ENCODE measurements at regions not wholly inside any gene's neighbourhood (a gene's known extent, or its start where the extent isn't known, plus 50 kb on each side); places are given as distances from the start of the nearest gene placed in this dataset.
"Not testable (repeated sequence)": the region's sequence is repeated elsewhere in the genome, so short reads cannot be mapped to it uniquely, and the experiment has no call there.

DNA sequence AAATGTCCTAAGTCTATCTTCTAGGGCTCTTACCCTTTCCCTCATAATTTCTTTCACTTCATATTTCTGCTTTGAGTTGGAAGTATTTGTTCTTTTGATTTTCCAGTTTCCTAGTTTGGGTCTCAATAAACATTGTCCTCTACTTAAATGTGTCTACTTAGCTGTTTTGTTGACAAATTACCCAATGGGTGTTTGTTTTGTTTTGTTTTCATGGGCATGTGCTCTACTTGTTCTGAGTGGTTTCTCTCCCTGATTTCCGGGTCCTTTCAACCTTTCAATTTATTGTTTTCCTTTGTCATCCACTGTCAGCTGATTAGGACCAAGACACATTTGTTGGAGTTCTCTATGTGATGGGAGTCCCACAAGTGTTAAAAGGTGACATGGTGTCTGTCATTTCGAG is 1181.4 kb downstream of the RPA4 start:
- Mint-ChIP-seq H3K36me3 (ENCODE audit: low read depth) (no peaks in the 10 kb centered on the region), H3K4me1 (no peaks in the 10 kb centered on the region), H3K4me3 (no peak overlapping the region), H3K27me3 (no peaks in the 10 kb centered on the region), H3K27ac (no peak overlapping the region), H3K9me3 (no peaks in the 10 kb centered on the region)
- CTCF ChIA-PET, result no interaction called here
- DNase-seq, result no peak
- POLR2A ChIA-PET, result no interaction called here

DNA sequence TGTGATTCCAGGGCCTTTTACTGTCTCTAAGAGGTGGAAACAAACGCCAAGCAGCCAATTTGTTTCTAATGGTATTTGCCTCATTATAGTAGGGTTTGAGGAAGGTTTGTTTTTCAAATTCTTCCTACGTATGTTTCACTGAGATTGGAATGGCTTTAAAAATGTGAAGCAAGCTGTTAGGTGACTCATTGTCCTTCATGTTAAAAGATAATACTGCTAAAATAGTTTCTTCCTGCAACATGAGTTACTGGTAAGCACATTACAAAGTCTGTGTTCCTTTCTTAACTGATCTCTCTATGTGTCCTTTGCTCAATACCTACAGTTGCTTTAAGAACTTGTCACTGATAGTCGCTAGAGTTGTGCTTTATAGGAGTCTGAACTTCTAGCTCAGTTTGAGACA is 1183.9 kb downstream of the RPA4 start:
- Mint-ChIP-seq H3K9me3 (no peaks in the 10 kb centered on the region), H3K4me3 (no peak overlapping the region), H3K36me3 (ENCODE audit: low read depth) (no peaks in the 10 kb centered on the region), H3K4me1 (no peaks in the 10 kb centered on the region), H3K27ac (no peak overlapping the region), H3K27me3 (no peaks in the 10 kb centered on the region)
- ChIA-PET CTCF (no interaction called here), POLR2A (no interaction called here)
- no peak for DNase-seq

DNA sequence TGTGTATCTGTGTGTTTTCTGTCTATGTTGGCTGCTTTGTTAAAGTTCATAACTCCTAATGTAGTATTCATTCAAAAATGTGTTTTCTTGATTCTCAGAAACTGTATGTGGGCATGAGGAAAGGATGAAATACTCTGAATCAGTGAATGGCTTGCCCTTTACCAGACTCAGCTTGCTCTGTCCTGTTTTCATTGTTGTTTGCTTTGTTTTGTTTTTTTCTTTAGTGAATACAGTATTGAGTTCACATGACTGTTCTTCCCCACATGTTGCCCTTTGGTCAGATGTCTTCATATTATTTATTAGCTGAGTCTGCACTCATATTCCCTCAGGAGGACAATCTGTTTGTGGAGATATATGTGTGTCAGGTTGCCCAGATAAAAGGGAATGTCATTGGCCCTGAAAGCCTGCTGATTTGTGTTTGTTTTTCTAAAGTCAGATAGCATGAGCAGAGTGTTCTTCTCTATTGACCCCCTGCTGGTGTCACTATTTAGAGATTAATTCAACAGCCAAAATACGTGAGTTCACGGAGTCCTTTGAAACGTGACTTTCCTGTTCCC is 1184.4 kb downstream of the RPA4 start:
- ChIA-PET POLR2A (no interaction called here), CTCF (no interaction called here)
- Mint-ChIP-seq H3K27me3 (no peaks in the 10 kb centered on the region), H3K36me3 (ENCODE audit: low read depth) (no peaks in the 10 kb centered on the region), H3K4me1 (no peaks in the 10 kb centered on the region), H3K27ac (no peak overlapping the region), H3K4me3 (no peak overlapping the region), H3K9me3 (no peaks in the 10 kb centered on the region)
- DNase-seq, result no peak

DNA sequence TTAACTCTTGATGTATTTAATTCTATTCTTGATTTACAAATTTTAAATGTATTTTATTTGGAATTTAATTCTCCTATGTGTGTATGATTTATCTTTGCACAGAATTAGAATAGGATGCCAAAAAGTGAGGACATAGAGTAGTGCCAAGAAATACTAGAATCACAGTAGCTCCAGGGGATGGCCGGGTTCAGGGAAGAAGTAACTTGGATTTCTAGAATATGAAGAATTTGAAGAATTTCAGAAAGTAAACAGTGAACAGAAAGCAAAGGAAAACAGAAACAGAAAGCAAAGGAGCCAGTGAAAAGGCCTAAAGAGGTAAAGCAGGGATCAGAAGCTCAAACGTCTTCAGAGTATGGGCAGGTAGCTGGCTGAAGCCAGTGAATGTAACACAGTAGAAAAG is 1187.6 kb downstream of the RPA4 start:
- H3K4me1 Mint-ChIP-seq, result no peaks in the 10 kb centered on the region
- CTCF ChIA-PET, result no interaction called here
- DNase-seq, result no peak
- no peak overlapping the region for H3K4me3 Mint-ChIP-seq
- no peak overlapping the region for H3K27ac Mint-ChIP-seq
- POLR2A ChIA-PET, result no interaction called here
- H3K27me3 Mint-ChIP-seq, result no peaks in the 10 kb centered on the region
- no peaks in the 10 kb centered on the region for H3K36me3 Mint-ChIP-seq (ENCODE audit: low read depth)
- H3K9me3 Mint-ChIP-seq, result no peaks in the 10 kb centered on the region

DNA sequence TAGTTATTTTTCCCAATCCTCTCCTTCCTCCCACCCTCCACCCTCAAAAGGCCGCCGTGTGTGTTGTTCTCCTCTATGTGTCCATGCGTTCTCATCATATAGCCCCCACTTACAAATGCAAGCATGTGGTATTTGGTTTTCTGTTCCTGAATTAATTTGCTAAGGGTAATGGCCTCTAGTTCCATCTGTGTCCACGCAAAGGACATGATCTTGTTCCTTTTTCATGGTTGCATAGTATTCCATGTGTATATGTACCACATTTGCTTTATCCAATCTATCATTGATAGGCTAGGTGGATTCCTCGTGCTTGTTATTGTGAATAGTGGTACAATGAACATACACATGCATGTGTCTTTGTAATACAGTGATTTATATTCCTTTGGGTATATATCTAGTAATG is 1193.7 kb downstream of the RPA4 start:
- DNase-seq, result no peak
- Mint-ChIP-seq H3K27me3 (no peaks in the 10 kb centered on the region), H3K4me1 (no peaks in the 10 kb centered on the region), H3K27ac (no peak overlapping the region), H3K36me3 (ENCODE audit: low read depth) (no peaks in the 10 kb centered on the region), H3K9me3 (peaks cover 2% of the 10 kb centered on the region), H3K4me3 (no peak overlapping the region)
- ChIA-PET CTCF (no interaction called here), POLR2A (no interaction called here)

DNA sequence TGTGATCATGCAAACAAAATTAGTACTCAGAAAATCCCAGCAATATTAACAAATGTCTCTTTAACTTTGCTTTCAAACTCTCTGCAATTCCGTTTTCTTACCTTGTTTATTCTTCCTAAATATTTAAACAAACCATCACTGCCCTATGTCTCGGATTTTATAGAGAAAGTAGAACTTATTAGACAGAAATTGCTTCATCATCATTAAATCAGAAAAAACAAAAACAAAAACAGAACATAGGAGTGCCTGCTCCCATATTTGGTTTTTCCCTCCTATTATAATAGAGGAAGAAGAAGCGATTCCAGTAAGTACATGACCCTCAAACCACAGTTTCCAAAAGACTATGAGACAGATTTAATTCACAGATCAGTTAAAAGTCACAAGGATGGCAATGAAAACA is 1228.0 kb downstream of the RPA4 start:
- Mint-ChIP-seq H3K27me3 (no peaks in the 10 kb centered on the region), H3K36me3 (ENCODE audit: low read depth) (no peaks in the 10 kb centered on the region), H3K27ac (no peak overlapping the region), H3K4me3 (no peak overlapping the region), H3K4me1 (no peaks in the 10 kb centered on the region), H3K9me3 (no peaks in the 10 kb centered on the region)
- ChIA-PET POLR2A (no interaction called here), CTCF (no interaction called here)
- no peak for DNase-seq

DNA sequence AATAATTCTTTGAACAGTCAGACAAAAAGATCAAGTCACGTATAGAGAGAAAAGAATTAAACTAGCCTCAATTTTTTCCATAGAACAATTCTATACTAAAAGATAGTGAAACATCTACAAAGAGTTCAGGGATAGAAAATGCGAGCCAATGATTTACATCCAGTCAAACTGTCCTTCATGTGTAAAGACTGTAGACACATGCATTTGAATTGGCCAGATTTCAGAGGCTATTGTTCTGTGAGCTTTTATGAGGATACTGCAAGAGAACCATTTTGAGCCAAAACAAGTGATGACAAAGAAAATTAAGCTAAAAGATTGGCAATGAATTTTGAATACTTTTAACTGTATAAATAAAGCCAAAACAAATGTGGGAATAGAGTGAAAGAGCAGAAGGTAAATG is 1230.3 kb downstream of the RPA4 start:
- Mint-ChIP-seq H3K9me3 (no peaks in the 10 kb centered on the region), H3K27ac (no peak overlapping the region), H3K4me1 (no peaks in the 10 kb centered on the region), H3K36me3 (ENCODE audit: low read depth) (no peaks in the 10 kb centered on the region), H3K27me3 (no peaks in the 10 kb centered on the region), H3K4me3 (no peak overlapping the region)
- no peak for DNase-seq
- POLR2A ChIA-PET, result no interaction called here
- CTCF ChIA-PET, result no interaction called here

DNA sequence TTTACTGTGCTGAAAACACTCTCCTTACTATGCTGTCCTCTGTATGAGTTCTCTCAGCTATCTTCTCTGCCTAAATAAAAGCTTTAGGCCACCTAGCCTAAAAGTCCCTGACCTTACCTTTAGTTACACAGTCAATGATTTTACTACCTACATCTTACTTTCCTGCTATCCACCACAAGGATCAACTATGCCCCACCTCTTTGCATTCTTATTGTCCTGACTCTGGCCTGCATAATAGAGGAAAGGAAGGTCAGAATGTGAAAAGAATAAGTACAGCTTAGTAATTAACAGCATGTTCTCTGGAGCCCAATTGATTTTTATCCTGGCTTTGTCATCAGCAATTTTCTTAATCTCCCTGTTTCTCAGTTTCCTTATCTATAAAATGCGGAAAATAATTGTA is 1257.8 kb downstream of the RPA4 start:
- POLR2A ChIA-PET, result no interaction called here
- CTCF ChIA-PET, result no interaction called here
- no peak for DNase-seq
- Mint-ChIP-seq H3K27me3 (no peaks in the 10 kb centered on the region), H3K4me3 (no peak overlapping the region), H3K27ac (no peak overlapping the region), H3K4me1 (no peaks in the 10 kb centered on the region), H3K9me3 (peaks cover 3% of the 10 kb centered on the region), H3K36me3 (ENCODE audit: low read depth) (no peaks in the 10 kb centered on the region)

DNA sequence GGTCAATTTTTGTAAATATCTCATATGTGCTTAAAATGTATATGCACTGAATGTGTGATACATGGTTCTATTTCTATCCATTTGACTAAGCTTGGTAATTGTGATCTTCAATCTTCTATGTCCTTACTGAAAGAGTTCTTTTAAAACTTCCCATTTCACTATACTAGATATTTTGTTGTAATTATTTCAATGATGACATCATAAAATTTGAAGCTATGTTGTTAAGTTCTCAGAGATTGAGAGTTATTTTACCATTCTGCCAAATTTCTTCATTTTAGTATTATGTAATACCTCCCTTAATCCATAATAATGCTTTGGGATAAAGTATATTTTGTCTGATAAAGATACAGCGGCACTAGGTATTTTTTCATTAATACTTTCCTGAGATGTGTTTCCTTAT is 1307.3 kb downstream of the RPA4 start:
- H3K9me3 Mint-ChIP-seq, result no peaks in the 10 kb centered on the region
- H3K36me3 Mint-ChIP-seq (ENCODE audit: low read depth), result no peaks in the 10 kb centered on the region
- H3K27ac Mint-ChIP-seq, result no peak overlapping the region
- no peak for DNase-seq
- H3K4me1 Mint-ChIP-seq, result no peaks in the 10 kb centered on the region
- no peak overlapping the region for H3K4me3 Mint-ChIP-seq
- ChIA-PET CTCF (no interaction called here), POLR2A (no interaction called here)
- no peaks in the 10 kb centered on the region for H3K27me3 Mint-ChIP-seq

DNA sequence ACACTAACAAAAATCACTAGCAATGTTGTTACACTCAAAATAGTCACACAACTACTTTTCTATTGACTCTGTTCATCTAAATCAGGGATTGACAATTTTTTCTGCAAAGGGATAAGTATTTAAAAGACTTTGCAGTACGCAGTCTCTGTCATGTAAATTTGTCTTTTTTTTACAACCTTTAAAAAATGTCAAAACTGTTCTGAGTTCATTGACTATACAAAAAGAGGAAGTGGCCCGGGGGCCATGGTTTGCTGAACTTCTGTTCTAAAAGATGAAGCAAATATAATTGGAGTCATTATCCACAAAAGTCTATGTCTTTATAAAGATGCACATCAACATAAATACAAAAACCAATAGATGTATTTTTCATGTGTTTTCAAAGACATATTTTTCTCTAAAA is 1310.3 kb downstream of the RPA4 start:
- no peak for DNase-seq
- ChIA-PET POLR2A (no interaction called here), CTCF (no interaction called here)
- Mint-ChIP-seq H3K4me3 (no peak overlapping the region), H3K4me1 (no peaks in the 10 kb centered on the region), H3K27ac (no peak overlapping the region), H3K9me3 (no peaks in the 10 kb centered on the region), H3K36me3 (ENCODE audit: low read depth) (no peaks in the 10 kb centered on the region), H3K27me3 (no peaks in the 10 kb centered on the region)

DNA sequence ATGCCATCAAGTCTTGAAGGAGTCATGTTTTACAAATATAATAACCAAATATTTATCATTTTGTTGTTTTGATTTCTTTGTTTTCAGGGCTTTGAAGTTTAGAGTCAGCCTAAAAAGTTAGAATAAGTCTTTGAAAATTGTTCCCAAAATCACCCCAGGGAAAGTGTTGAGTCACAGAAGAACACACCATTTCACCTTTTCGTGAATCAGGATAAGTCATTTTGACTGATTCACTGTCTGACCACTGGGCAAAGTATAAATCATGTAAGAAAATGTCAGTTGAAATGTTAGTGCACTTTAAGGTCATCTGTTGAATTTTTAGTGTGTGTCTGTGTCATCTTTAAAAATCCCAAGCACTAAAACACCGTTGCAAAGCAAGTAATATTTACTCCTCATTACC is 1320.1 kb downstream of the RPA4 start:
- H3K27me3 Mint-ChIP-seq, result no peaks in the 10 kb centered on the region
- peaks cover 7% of the 10 kb centered on the region for H3K9me3 Mint-ChIP-seq
- no peak overlapping the region for H3K27ac Mint-ChIP-seq
- DNase-seq, result no peak
- CTCF ChIA-PET, result no interaction called here
- POLR2A ChIA-PET, result no interaction called here
- H3K4me3 Mint-ChIP-seq, result no peak overlapping the region
- no peaks in the 10 kb centered on the region for H3K36me3 Mint-ChIP-seq (ENCODE audit: low read depth)
- no peaks in the 10 kb centered on the region for H3K4me1 Mint-ChIP-seq

DNA sequence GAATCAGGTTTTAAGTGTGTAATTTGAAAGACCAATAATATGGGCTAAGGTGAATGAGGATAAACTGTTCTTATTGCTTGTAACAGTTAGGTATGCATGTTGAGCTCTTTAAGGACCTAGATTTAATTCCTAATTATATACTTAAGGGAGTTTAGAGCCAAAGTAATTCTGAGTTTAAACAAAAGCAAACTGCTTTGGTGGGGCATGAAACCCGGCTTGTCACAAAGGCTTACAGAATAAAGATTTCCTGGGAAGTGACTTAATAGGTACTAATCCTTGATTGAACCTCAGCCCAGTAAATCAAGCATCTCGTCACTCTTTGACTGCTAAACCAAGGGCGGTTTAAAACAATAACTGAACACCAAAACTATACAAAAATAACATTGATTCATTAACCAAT is 1324.2 kb downstream of the RPA4 start:
- Mint-ChIP-seq H3K4me1 (no peaks in the 10 kb centered on the region), H3K4me3 (no peak overlapping the region), H3K9me3 (peaks cover 7% of the 10 kb centered on the region), H3K27ac (no peak overlapping the region), H3K27me3 (no peaks in the 10 kb centered on the region), H3K36me3 (ENCODE audit: low read depth) (no peaks in the 10 kb centered on the region)
- ChIA-PET CTCF (no interaction called here), POLR2A (no interaction called here)
- DNase-seq, result no peak

DNA sequence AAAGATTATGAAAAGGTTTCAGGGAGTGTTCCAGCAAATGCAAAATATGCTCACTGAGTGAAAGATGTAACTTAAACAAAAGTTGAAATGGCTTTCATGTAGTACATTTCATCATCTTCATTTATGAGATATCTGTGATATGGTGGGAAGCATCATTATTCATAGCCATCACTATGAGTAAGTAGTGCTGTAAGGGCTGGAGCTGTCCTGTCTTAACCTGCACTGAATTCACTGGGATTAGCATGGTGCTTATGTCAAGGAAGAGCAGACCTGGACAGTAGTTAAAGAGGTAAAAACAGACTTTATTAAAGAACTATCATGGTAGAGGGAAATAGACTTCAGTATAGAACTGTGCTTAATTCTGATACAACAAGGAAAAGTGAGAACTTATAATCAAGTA is 1347.3 kb downstream of the RPA4 start:
- Mint-ChIP-seq H3K4me1 (no peaks in the 10 kb centered on the region), H3K27me3 (no peaks in the 10 kb centered on the region), H3K9me3 (no peaks in the 10 kb centered on the region), H3K27ac (no peak overlapping the region), H3K36me3 (ENCODE audit: low read depth) (no peaks in the 10 kb centered on the region), H3K4me3 (no peak overlapping the region)
- ChIA-PET POLR2A (no interaction called here), CTCF (no interaction called here)
- DNase-seq, result no peak

DNA sequence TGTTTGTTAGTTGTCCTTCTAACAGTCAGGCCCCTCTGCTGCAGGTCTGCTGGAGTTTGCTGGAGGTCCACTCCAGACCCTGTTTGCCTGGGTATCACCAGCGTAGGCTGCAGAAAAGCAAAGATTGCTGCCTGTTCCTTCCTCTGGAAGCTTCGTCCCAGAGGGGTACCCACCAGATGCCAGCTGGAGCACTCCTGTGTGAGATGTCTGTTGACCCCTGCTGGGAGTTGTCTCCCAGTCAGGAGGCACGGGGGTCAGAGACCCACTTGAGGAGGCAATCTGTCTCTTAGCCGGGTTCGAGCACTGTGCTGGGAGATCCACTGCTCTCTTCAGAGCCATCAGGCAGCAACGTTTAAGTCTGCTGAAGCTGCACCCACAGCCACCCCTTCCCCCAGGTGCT is 1356.4 kb downstream of the RPA4 start:
- DNase-seq; H3K9me3 Mint-ChIP-seq; H3K27ac Mint-ChIP-seq; H3K27me3 Mint-ChIP-seq; H3K4me1 Mint-ChIP-seq; H3K36me3 Mint-ChIP-seq (ENCODE audit: low read depth); POLR2A ChIA-PET; CTCF ChIA-PET; H3K4me3 Mint-ChIP-seq: not testable (repeated sequence)

DNA sequence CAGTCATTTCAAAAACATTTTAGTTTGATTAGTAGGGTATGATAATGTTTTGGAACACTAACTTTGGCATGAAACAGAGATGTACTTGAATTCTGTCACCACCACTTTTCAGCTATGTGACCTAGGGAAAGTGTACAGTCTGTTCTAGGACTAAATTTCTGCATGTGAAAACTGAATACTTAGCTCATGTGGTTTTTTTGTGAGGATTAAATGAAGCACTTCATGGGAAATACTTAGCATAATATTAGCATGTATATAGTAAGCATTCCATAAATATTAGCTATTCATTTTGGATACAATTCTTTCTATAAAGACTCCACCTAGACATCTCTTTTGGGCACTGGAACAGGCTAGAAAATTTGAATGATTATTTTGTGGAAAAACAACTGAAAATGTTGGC is 1379.4 kb downstream of the RPA4 start:
- Mint-ChIP-seq H3K27ac (no peak overlapping the region), H3K4me3 (no peak overlapping the region), H3K36me3 (ENCODE audit: low read depth) (no peaks in the 10 kb centered on the region), H3K9me3 (no peaks in the 10 kb centered on the region), H3K27me3 (no peaks in the 10 kb centered on the region), H3K4me1 (no peaks in the 10 kb centered on the region)
- ChIA-PET CTCF (no interaction called here), POLR2A (no interaction called here)
- DNase-seq, result no peak

Measured in activated CD4-positive, alpha-beta T cell treated with anti-CD3 and anti-CD28 coated beads, Interleukin-2, amount 10 ng/mL, durations not matched to agents 7 days and 5 days (primary cell).